Islet precursor cell (in vitro differentiated cells): ENCODE measurements at regions not wholly inside any gene's neighbourhood (a gene's known extent, or its start where the extent isn't known, plus 50 kb on each side); places are given as distances from the start of the nearest gene placed in this dataset.

ENCODE experiments used
- DNase-seq: peaks from one replicate; pipeline ENCODE4 v3.0.0-alpha.2; 2018

GRCh38 chr10:58971796-58972491 lies 204.5 kb upstream of the PHYHIPL start:
- DNase-seq: no peak

DNA sequence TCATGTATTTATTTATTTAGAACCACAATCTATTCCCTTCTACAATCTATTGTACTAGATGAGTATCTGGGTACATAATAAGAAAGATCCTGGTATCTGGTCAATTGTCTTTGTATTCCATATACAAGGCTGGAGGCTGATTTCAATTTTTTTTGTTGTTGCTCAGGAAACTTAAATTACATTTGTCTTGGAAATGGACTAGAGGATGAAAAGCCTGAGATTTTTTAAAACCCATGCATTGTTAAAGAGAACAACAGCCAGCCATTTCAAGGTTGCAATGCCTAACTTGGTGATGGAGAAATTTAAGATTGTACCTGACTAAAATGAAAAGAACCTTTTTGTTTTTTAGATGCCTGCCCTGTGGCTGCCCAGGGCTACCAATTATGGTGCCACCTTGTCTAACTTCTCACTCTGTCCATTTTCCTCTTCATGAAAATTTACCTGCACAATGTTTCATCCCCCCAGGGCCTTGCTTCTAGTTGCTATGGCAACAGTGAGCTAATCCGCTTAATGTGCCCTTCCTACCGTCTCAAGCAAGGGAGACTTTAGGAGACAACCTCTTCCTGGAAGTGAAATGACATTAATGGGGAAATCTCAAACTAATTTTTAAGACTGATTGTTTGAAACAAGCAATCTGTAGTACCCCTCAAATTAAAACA lies 203.7 kb upstream of the PHYHIPL start:
- no peak for DNase-seq

DNA sequence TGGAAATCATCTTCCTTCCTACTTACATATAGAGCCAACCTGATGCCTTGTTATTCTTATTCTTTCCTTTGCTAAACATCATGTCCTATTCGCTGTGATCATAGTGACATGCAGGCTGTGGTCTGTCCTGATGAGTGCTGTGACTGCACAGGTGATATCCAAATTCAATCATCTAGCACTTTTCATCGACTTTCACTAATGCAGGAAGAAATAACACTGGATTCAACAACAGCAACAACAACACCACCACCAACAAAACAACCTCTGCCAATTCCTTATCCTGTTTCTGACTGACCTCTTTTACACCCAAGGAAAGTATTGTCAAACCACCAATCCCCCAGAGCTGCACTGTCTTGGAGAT lies 203.2 kb upstream of the PHYHIPL start:
- DNase-seq: no peak

GRCh38 chr10:58976254-58976653 lies 200.2 kb upstream of the PHYHIPL start:
- no peak for DNase-seq

DNA sequence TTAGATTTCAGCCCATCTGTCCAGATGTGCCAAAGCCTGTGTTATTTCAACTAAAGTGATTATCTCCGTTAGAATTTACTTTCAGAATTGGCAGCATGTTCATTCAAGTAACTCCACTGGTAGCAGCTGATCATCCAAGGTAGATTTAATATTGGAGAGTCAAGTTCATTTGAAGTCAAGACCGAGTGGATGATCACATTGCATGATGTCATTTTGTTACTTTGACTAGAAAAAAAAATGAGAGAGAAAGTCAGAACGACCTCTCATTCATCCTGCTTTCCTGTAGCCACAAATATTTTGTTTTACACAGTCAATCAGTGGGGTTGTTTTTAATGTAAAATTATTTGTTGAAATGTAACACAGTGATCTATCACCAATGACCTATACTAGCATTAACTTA lies 196.7 kb upstream of the PHYHIPL start:
- DNase-seq: no peak

GRCh38 chr10:58980826-58981415 lies 195.5 kb upstream of the PHYHIPL start:
- DNase-seq: peak; percentile 74

GRCh38 chr10:58981846-58982245 lies 194.6 kb upstream of the PHYHIPL start:
- no peak for DNase-seq

DNA sequence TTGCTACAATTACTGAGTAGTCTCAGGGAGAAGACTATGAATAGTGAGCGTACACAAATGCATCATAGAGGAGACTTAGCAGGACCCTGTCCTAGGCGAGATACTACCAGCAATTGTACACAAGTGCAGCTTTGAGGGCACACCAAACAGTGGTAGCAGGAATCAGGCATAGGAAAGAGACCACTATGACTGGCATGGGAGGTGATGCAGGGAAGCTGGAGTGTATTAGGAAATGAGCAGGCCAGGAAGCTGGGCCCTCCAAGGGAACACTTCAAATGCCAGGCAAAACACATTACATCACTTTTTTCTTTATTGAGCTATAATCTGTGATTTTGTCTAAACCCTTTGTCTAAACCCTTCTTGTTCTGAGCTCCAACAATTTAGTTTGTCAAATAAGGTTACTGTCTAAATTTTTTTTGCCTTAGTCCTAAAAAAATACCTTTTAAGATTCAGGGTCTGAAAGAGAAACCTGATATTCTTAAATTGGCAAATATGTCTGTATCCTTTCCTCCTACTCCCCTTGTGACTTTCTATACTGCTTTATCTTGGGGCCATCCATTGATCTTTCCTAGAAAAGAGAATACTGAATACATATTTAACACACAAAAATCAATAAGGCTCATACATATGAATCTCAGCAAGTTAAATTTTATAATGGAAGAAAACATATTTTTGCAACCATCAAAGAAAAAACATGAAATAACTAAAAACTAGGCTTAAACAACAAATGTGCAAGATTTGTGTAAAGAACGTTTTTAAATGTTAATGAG lies 193.8 kb upstream of the PHYHIPL start:
- DNase-seq: no peak

GRCh38 chr10:58985216-58985615 lies 191.2 kb upstream of the PHYHIPL start:
- DNase-seq: no peak

DNA sequence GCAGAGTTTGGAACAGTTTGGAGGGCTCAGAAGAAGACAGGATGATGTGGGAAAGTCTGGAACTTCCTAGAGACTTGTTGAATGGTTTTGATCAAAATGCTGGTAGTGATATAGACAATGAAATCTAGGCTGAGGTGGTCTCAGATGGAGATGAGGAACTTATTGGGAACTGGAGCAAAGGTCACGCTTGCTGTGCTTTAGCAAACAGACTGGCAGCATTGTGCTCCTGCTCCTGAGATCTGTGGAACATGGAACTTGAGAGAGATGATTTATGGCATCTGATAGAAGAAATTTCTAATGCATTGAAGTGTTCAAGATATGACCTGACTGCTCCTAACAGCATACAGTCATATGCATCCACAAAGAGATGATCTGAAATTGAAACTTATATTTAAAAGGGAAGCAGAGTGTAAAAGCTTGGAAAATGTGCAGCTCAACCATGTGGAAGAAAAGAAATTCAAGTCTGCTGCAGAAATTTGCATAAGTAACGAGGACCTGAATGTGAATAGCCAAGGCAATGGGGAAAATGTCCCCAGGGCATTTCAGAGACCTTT lies 186.9 kb upstream of the PHYHIPL start:
- DNase-seq: no peak

DNA sequence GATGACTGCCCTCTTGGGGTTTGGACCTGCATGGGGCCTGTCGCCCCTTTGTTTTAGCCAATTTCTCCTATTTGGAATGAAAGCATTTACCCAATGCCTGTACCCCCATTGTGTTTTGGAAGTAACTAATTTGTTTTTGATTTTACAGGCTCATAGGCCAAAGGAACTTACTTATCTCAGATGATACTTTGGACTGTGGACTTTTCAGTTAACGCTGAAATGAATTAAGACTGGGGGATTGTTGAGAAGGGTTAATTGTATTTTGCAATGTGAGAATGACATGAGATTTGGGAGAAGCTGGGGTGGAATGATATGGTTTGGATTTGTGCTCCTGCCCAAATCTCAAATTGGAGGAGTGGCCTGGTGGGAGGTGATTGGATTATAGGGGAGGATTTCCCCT lies 185.8 kb upstream of the PHYHIPL start:
- no peak for DNase-seq

DNA sequence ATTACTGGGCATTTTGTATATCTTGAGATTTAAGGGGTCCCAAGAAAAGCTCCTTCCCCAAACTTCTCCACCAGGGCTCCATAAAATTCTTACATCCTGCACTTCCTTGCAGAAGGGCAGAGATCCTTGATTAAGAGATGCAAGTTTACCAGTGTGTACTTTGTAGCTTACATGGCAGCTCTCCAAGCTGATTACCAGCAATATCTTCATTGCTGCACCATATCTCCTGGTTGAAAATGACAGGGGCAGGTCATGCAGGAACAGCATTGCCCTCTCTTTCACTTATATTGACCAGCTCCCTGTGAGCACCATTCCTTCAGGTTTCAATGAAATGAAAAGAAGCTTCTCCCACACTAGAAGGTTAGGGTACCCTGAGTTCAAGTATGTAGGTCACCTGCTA lies 184.6 kb upstream of the PHYHIPL start:
- DNase-seq: no peak

GRCh38 chr10:58992830-58993460 lies 183.5 kb upstream of the PHYHIPL start:
- DNase-seq: no peak

DNA sequence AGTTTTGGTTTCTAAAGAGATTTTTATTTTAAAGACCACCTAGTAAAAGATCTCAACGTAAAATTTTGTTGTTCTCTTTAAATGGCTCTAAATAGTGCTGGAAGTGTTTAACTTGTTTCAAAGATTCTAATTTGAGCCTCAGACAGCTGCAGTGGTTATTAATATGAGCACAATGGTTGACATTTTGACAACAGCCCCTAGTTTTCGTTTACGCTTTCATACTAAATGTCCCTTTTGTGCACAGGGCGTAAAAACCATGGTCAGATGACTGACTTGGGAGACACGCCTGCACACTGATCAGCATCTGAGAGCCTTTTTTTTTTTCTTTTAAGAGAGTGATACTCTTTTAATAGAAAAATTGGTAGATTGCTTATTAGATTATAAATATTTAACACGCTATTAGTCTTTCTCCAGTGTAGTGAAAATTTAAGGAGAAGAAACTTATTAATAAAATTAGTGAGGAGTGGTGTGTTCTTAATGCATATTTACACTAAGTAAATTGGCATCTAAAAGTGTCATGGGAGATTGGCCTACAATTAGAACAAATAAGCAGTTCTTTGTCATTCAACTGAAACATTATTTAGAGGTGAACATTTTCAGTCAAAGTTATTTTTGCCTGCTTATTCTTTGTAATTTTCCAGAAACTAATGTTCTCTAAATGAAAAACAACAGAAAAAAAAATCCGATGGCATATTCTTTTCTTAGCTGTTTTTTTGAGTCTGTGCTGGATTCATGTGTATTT lies 182.8 kb upstream of the PHYHIPL start:
- DNase-seq: no peak

GRCh38 chr10:58994226-58995057 lies 182.0 kb upstream of the PHYHIPL start:
- no peak for DNase-seq

DNA sequence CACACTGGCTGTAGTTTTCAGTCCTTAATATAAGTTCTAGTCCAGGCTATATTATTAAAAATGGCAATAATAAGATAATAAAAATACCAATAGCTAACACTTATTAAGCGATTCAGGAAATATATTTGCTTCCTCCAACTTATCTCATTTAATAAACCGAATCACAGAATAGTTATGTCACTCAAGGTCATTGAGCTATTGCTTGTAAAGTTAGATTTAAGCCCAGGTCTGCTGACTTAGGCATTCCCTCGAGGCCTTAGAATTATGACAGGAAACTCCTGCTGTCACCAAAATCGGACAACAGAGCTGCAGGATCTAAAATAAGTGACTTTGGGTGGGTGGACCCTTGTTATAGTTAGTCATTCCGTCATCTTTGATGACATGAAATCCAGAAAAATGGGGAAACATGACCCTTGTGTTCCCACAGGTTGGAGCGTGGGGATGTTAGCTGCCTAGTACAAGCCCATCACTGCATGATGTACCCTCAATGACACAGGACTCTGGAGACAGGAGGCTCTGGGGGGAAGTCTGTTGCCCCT lies 181.3 kb upstream of the PHYHIPL start:
- DNase-seq: no peak

DNA sequence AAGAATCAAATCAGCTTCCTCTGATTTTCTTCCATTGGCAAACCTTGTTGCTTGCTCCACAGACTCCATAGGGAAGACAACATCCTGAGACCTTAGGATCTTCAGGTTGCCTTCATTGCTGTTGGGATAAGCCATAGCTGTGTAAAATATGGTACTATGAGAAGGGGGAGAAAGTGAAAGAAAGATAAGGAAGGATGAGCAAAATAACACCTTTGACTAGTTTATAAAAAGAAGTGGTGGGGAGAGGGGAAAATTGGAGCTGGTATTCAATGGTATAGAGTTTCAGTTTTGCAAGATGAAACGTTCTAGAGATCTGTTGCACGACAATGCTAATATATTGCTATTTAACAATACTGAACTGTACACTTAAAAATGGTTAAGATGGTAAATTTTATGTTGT lies 180.4 kb upstream of the PHYHIPL start:
- no peak for DNase-seq

- no peak for DNase-seq
Observed at GRCh38 chr10:58996866-58997265, 179.6 kb upstream of the PHYHIPL start.

DNA sequence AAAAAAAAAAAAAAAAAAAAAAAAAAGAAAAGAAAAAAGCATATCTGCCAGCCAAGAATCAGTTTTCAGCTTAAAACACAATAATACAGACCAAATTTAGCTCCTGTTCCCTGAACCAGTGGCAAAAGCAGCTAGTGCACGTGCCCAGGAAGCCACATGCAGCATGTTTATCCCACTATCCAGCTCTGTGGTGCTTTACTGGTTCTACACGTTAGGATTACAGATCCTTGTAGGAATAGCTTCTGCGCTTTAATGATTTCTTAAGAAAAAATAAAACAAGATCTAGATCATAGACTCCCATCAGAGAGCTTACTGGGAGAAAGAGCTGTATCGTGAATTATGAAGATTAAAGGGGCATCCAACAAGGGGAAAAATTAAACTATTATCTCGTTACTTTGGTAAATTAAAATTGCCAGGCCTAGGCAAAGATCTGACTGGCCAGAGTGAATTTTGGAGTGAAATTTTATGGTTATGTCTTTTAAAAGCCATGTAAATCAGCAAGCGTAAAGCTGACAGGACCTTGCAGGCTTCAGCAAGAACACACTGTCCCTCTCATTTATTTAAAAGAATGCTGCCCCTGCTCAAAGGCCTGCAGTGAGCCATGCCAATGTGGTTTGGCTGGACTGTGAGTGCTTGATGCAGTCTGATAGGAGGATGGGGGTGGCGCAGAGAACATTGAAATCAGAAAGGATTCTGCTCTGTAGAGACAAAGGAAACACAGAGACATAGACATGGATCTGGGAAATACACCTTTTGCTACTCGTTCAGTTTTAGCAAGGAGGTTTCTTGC lies 177.3 kb upstream of the PHYHIPL start:
- DNase-seq: no peak

DNA sequence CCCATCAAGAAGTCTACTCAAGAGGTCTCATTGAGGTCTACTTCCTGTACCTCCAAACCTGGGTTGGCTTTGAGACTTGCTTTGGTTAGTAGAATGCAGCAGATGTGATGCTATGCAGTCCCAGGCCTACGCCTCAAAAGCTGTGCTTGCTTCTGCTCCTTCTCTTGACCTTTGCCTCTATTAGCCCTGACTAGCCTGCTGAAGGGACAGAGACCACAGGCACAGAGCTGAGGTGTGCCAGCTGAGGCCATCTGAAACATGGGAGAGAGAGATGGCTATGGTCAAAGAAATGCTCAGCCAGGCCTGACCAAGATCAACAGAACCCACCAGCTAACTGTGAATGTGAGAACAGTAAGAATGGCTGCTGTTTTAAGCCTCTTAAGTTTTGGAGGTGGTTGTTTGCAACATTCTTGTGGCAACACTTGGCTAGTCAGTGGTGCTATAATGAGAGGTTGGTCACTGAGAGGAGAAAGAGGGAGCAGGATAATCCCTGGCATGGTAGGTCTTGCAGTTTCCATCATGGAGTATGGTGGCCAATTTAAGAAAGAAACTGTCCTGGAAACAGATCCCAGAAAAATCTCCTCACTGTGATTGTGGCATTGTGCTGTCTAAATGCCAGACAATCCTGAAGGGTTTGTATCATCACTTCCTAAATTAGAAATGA lies 176.1 kb upstream of the PHYHIPL start:
- no peak for DNase-seq
